DMS53 treated with DMSO at 0.1 percent for 48 hours (cell line): ENCODE measurements at regions not wholly inside any gene's neighbourhood (a gene's known extent, or its start where the extent isn't known, plus 50 kb on each side); places are given as distances from the start of the nearest gene placed in this dataset.

Experiments
- DNase-seq: peaks from one replicate; lab custom pipeline; 2025; ENCODE audit not compliant: unreplicated experiment; lab: John Stamatoyannopoulos, UW

DNA sequence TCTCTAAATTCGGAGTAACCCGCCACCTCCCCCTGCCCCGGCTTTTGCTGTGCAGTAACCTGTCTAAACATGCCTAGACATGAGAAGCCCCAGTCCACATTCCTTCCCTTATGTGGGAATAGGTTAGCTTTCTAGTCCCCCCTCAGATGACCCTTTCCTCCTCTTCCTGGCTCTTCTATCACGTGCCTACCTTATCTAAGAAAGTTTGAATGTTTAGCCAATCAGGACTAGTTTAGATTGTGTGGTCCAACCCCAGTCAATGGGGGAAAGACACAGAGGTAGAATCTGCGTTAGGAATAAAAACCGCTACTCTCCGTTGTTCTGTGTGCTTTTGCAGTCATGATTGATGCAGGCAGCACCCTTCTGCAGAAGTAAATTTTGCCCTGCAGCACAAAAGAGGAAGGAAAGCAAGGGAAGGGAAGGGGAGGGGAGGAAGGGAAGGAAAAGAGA lies 69.0 kb upstream of the CD93 start:
- no peak for DNase-seq

DNA sequence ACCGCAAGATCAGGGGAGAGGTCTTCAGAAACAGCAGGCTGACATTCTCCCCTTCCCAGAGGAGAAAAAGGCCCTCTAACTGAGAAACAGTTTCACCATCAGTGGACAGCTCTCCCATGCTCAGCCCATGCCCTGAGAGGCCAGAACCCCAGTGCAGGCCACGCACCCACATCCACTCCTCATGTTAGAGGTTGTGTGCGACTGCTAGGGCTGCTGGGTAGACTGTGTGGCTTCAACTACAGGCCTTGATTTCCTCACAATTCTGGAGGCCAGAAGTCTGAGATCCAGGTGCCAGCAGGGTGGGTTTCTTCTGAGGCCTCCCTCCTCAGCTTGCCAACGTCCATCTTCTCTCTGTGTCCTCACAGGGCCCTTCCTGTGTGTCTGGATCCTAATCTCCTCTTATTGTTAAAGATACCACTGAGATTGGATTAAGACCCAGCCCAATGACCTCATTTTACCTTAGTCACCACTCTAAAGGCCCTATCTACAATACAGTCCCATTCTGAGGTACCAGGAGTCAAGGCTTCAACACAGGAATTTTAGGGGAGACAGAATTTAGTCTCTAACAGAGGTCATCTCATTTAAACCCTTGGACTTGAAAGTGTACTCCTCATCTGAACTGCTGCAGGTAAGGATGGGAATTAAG lies 67.7 kb upstream of the CD93 start:
- DNase-seq, result no peak

DNA sequence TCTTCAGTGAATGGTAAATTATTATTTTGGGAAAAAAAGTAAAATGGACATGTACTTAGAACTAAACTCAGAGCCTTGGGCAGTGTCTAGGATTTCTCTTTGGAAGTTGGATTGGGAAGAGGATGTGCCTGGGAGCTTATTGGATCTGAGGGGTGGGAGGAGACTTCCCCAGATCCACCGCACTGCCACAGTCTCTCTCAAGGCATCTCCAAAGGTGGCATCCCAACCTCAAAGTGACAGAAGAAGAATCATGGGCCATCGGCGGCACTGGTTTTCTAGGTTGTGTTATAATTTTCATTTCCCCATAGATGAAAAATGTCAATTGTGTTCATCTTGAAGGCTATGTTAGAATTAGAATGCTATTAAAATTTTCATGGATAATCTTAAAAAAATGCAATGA lies 66.8 kb upstream of the CD93 start:
- DNase-seq, result no peak

DNA sequence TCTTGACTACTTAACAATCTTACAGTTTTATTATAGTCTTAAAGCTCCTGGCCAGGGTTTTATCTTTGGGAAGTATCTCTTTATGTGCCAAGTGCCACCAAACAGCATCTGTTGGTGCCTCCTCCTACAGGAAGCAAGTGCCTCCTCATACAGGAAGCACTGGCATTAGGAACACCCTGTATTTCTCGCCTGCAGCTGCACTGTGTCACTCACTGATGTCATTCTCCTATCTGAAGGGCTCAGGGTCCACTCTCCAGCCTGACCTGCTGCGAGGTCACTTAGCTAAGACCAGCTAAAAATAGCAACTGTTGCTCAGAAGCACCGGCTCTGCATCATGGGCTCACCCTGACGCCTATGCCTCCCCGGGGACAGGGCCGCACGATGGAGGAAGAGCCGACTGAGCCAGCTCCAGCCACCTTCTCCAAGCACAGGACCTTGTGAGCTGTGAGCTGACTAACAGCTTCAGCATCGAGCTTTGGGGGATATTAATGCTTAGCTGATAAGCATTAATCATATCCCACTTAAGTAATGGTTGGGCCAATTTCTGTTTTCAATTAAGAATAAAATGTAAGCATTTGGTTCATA lies 66.3 kb upstream of the CD93 start:
- no peak for DNase-seq

DNA sequence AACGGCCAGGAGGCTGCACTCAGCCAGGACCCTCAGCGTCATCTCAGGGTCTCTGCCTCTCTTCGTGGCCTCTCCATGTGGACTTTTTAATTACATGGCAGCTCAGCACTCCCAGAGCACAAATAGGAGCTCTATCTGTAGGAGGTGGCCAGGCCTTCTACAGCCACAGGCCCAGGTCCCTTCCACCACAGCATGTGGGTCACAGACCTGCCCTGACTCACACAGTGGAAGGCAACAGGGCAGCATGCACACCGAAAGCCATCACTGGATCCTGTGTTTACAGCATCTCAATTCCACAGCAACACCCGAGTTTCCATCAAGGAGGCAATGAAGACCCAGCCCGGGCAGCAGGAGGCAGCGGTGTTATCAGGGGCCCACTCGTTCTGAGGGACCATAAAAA lies 65.8 kb upstream of the CD93 start:
- DNase-seq, result no peak

DNA sequence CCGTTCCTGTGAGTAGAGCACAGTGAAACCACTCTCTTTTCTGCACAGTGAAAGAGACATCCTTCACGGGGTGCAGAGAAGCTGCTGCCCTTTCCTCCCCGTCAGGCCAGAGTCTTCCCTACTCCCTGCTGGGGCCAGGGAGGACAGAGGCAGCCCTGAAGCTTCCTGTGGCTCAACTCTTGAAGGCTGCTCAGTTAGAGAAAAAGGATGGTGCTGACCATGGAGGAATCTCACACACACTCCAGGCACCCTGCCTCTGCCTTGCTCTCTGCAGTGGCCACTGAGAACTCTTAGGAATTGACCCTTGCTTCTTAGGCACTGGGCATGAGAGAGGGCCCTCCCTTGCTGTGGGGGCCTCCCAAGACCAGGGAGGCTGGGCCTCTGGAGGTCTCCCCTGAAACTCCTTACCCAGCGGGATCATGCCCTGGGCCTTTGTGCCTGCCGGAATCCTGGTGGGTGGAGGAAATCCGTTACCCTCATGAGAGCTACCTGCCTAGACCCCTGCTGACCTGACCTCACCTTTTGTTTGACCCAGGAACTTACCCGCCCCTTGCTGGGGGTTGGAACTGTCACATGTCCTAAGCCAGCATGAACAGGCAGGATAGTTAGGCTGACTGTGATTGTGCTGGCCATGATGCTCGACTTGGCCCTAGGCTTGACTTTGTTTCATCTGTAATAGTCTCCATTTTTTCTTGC lies 65.0 kb upstream of the CD93 start:
- no peak for DNase-seq

GRCh38 chr20:23150304-23151007 lies 64.3 kb upstream of the CD93 start:
- DNase-seq, result no peak

GRCh38 chr20:23149623-23150279 lies 63.6 kb upstream of the CD93 start:
- DNase-seq, result no peak

DNA sequence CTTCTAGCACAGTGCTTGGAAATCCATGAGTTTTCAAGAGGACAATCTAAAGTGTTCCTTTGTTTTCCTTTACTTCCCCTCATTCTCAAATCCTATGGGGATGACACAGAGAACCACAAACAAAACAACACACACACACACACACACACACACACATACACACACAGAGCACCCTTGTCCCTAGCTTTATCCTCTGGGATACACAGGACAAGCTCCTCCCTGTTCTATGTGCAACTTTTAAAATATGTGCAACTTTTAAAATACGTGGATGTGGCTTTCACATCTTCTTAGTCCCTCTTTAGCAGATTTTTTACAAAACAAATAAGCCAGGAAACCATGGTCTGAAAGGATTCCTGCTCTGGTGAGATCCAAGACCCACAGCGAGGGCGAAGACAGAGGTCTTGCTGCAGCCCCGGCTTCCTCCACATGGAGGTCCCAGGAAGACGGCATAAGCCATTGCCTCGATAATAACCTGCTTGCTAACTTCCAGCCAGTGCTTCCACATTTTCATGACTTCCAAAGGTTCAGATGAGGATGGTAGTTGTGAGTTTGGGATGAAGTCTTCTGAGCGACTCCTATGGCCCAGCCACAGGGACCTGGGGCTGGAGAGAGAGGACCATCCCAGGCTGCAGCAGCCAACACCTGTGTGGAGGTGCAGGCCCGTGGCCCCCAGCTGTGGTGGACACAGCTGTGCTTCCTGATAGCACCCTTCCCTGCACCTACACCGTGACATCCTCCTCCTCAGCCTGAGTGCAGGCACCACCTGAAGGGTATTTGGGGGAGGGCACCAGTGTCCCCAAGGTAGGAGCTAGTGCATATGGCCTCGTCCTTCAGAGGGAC lies 62.8 kb upstream of the CD93 start:
- no peak for DNase-seq

- no peak for DNase-seq
Observed at GRCh38 chr20:23147964-23148730, 62.0 kb upstream of the CD93 start.

DNA sequence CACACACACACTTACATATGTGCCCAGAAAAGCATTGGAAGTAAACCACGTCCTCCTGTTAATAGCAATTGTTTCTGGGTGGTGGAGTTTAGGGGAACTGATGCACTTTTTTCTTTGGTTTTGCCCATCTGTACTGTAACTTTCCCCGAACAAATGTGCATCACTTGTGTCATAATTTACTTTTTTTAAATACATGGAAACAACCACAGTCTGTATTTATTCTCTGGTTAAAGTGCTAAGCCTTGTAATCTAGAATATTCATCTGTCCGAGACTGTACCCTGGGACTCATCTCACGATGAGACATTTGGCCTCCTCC lies 61.5 kb upstream of the CD93 start:
- no peak for DNase-seq

DNA sequence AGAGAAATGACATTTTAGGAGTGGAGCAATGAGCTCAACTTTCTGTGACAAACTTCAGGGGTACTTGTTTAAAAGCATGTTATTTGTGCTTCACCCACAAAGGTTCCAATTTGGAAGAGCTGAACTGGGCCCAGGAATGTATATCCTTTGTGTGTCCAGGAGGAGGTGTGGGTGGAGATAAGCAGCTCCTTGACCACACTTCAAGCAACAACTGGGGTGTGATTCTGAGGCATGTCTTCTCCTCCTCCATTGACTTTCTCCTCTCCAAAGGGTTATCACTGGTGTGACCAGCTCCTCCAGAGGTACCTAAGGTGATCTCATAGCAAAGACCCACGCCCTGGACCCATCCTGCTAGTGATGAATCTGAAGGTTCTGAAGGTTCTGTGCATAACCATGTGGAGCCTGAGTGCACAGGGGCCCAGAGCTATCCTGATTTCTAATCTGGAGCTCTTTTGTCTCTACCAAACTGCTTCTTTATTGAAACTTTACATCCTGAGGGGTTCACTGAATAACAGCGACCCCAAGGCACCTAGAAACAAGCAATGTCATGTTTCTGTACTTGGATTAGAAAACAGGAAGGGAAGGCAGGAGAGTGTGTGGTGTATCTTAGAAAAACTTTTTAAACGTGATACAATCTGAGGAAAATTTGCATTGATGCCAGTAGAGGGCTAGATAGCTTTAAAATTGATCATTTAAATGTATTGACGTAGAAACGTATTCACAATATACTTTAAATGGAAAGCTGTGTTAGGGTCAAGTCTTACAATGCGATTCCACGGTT lies 60.9 kb upstream of the CD93 start:
- DNase-seq, result no peak

- no peak for DNase-seq
Observed at GRCh38 chr20:23146181-23146580, 60.1 kb upstream of the CD93 start.

DNA sequence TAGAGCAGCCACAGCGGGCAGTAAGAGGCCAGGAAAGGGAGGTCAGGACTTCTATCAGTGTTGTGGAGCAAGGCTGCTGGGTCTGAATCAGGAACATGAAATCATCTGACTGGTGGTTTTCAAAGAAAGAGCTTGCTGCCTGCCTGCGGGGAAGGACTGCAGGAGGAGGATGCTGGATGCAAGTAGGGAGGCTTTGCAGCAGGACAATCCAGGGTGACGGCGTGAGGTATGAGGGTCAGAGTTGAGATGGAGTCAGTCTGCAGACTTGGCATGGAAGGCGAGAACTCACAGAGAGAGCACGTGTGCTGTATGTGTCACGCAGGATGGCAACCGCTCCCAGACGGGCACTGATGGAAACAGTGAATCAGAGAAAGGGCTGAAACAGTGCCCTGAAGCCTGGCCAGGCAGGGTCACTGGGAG lies 59.2 kb upstream of the CD93 start:
- DNase-seq, result no peak

GRCh38 chr20:23144856-23145255 lies 58.7 kb upstream of the CD93 start:
- DNase-seq, result no peak

GRCh38 chr20:23143986-23144690 lies 58.0 kb upstream of the CD93 start:
- no peak for DNase-seq

DNA sequence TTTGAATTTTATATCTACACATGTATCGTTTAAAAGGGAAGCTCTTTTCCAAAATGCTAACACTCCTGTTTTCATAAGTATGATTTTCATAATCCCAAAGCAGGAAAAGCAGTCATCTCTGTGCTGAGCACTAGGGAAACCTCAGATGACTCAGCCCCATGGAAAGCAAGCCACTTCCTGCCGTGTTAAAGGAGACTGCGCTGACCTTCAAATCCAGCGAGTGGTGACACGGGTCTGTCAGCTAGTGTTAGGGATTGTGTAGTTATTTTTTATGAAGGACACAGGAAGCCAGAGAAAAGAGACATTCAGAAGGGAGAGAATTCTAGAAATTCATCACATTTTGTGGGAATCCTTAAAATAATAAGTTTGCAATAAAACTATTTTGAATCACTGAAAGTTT lies 57.0 kb upstream of the CD93 start:
- no peak for DNase-seq
